HG02588 (cell line): ENCODE measurements at regions not wholly inside any gene's neighbourhood (a gene's known extent, or its start where the extent isn't known, plus 50 kb on each side); places are given as distances from the start of the nearest gene placed in this dataset.
"Not testable (repeated sequence)": the region's sequence is repeated elsewhere in the genome, so short reads cannot be mapped to it uniquely, and the experiment has no call there.

Experiments
- ATAC-seq: cut with Tn5 transposase; IDR thresholded peaks from one replicate; pipeline ENCODE4 v1.9.1; 2021; ENCODE audit warnings: mild to moderate bottlenecking, moderate library complexity; ENCODE audit not compliant: unreplicated experiment

DNA sequence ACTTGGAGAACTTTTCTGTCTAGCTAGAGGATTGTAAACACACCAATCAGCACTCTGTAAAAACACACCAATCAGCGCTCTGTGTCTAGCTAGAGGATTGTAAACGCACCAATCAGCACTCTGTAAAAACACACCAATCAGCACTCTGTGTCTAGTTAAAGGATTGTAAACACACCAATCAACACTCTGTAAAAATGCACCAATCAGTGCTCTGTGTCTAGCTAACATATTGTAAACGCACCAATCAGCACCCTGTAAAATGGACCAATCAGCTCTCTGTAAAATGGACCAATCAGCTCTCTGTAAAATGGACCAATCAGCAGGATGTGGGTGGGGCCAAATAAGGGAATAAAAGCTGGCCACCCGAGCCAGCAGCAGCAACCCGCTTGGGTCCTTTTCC, 91.1 kb upstream of the KRAS start:
- not testable (repeated sequence) for ATAC-seq

DNA sequence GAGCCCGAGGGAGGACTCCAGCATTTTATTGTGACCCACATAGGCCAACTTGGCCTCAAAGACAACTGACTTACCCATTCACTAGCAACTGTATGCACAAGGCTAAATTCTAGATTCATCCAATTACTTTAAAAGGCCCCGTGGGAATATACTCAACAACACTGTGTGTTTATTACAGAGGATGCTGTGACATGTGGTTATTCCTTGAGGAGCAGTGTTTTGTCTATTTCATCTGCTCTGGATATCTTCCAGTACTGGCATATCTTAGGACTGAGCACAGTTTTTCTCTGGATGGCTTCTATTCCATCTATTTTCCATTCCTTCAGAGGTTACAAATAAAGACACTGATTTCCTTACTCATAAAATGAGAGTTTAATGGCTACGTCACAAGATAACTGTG, 87.2 kb upstream of the KRAS start:
- ATAC-seq, result no peak

DNA sequence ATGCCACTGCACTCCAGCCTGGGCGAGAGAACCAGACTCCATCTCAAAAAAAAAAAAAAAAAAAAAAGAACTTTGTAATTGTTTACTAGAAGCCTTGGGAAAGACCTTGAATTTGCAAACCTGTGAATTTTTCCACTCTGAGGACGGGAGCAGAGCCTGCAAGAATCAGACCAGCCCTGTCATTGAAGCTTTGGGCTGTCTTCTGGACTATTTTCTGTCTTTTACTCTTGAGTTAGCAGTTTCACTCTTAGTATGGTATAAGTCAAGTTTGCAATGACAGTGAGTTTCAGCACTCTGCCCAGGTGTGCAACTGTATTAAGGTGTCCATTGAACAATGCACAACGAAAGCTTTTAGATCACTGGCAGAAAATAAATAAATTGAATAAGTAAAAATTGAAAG, 81.4 kb upstream of the KRAS start:
- ATAC-seq, result peak; percentile 84

DNA sequence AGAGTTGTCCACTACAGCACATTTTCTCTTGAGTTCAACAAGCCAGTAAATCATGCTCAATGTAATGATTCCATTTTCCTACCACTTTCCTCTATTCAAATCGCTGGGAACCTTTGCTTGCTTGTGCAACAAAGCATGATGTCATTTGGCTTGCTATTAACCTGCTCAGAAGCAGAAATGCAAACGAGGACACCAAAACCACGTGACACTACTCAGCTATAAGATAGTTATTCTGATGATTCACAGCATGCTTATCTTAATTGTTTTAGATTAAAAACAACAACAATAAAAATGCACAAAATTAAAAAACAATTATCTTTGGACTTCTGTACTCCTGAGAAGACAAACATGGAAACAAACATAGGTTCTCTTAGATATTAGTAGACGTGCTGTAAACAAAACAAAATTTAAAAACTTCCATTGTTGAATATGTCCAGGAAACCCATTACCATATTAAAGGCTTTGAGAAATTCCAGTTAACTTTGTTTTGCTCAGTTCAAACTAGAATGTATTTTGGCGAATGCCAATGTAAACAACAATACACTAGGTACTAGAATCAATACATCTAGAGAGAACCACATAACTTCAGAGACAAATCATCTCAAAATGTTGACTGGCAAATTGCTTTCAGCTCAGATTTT, 77.5 kb upstream of the KRAS start:
- ATAC-seq, result no peak

DNA sequence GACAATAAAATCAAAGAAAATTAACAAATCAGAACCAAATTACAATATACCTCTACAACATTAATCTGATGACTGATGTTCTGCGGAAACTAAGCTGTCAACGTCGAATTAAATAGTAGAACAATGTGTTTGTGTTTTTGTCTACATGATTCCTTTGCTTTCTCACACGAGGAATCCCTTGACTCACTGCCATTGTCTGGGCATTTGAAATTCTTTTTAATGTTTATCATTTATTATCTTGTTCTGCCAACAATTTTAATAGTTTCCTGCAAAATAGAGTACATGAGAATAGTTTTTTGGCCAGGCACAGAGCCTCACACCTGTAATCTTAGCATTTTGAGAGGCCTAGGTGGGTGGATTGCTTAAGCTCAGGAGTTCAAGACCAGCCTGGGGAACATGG, 76.6 kb upstream of the KRAS start:
- ATAC-seq, result no peak

DNA sequence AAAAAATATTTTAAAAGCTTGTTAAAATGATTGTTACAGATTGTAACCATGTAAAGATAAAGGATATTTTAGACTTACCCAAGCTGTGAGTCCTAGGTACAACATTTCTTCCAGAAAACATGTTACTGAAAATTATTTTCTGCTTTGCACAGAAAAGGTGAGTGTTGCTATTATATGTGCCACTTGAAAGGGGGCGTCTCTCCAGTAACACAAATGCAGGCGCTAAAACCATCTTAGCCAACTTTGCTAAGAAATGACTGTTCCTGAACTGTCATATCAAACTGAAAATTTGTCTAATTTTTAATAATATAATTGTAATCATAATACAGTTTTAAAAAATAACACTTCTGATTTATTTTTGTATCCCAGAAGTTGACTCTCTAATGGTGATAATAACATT, 75.6 kb upstream of the KRAS start:
- no peak for ATAC-seq

DNA sequence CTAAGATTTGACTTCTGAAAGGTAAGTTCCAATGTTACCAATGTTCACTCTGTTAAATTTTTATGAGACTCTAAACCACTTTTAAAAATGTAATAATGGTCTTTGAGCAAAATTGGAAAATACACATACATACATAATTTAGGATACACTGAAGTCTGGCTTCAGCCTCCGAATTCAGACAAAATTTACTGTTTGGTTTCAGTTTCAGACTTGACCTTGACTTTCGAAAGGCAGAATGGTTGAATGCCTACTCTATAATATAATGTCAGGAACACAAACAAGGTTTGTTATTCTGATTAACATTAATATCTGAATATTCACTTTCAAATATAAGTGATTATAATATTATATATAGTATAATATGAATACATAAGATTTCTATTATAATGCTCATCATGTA, 74.1 kb upstream of the KRAS start:
- ATAC-seq, result no peak

DNA sequence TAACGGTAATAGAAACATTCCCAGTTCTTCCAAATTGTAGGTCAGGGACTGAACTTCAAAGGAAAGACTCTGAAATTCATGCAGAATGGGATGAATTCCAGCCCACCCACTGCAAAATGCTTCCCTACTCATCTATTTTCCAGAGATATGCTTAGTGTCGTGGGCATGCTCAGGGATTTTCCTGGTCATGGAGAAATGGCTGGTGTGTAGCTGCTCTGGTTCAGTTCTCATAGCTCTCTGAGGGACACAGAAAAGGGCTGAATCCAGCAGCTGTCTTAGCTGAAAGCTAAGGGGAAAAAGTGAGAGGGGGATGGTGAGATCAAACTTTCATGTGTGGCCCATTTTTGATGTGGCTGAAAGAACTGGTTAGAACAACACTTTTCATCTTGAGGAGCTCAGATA, 72.9 kb upstream of the KRAS start:
- no peak for ATAC-seq

DNA sequence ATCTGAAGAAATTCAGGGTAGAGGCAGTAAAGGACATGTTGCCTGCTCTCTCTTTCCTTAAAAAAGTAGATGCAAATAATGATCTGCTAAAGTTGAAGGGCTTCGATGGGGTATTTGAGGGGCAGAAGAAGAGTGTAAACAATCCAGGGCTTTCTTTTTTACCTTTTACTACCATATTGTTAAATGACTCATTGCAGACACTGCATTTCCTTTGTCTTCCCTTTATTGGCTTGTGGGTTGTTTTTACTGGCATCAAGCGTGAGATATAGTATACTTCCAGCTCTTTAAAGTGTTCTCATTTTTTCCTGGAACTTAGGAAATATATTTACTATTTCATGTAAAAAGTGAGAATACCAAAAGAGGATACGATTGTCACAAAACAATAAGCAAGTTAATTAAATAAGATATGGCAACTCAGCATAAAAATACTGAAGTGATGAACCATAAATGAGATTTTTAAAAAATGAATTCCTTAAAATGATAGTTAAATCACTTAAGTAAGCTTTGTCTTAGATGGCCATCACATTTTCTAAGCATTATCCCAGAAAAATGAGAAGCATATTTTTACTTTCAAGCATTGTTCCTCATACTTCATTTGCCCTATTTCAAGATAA, 72.3 kb upstream of the KRAS start:
- no peak for ATAC-seq

DNA sequence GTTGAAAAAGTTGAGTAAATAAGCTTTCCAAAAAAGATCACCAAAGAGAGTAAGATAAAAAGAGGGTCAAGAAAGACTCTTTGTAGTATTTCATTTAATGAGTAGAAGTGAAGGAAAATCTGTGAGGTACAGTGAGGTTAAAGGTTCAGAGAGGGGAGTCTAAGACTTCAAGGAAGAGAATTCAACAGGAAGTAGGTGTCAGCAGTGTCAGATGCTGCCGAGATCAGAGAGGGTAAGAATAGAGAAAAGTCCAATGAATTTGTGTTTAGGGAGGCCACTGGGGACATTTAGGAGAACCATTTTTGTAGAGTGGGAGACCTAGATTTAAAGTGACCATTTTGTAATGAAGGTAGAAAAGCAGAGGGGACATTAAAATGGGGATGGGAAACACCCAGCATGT, 71.6 kb upstream of the KRAS start:
- ATAC-seq, result no peak

DNA sequence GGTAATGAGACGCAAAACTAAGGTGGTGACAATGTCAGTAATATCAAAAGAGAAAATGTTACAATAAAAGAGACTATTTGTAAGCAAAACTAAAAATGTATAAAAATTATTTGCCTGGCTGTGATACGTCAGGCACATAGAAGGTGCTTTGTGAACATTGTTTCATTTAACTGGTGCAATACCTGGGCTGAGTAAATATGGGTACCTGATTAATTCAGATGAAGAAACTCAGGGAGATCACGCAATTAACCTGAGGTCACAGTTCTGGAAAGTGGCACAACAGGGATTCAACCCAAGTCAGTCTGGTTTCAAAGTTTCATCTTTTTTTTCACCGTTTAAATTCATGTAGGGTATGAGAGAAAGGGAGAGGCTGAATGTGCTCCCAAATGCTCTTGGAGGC, 71.0 kb upstream of the KRAS start:
- ATAC-seq, result no peak

DNA sequence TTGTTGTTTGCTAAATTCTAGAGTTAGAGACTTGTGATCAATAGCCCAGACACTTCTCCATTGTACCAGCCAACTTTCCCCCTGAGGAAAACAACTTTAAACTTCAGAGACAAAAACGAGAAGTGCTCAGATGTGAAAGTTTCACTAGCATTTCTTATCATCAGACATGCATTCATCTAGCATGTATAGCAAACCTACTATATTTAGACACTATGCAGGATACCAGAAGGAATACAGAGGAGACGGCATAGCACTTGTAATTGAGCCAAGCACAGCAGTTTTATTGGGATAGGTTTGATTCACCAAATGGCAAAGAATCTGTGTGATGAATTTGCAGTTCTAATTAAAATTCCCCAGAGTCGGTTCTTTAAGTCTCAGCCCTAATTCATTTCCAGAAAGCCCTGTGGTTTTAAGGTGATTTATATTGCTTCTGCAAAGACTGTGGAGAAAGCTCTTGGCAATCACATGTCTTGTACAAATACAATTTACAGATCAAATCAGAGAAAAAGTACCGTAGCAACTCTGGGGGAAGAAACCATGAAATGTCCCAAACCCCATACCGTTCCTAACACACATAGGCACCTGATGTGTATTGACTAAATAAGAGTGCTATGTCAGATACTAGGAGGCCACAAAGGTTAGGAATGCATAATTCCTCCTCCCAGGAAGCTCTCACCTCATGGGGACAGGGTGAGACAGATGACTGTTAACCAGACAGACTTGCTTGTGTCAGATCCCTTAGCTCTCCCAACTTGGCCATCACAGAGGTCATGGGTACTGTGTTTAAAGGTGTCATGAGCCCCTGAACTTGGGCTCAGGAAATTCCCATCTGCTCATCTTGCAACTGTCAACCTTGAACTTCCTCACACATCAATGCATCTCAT, 69.6 kb upstream of the KRAS start:
- peak; percentile 65 for ATAC-seq

DNA sequence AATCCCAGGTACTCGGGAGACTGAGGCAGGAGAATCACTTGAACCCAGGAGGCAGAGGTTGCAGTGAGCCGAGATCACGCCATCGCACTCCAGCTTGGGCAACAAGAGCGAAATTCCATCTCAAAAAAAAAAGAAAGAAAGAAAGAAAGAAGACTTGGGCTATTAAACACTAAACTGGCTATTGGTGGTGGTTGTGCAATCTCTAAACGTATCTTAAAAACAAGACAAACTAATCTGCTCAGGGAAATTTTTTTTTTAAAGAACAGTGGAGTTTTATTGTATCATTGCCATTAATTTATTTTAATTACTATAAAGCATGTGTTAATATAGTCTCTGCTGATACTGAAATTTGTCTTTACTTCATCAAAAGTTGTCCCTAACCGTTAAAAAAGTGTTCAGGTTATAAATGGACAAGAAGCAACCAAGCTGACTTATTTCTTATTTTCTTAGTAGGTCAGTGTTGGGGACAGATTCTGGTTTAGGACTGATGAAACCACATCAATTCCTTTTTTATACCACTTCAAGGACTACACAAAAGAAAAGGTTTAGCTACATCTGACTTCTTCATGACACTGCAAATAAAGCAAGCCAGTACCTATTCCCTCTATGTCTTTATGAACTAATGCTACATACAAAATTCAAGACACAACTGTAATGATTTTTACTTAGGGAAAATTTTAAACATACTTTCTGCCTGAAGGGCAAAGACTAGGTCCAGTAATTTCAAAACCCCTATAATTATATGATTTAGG, 68.7 kb upstream of the KRAS start:
- ATAC-seq, result no peak

DNA sequence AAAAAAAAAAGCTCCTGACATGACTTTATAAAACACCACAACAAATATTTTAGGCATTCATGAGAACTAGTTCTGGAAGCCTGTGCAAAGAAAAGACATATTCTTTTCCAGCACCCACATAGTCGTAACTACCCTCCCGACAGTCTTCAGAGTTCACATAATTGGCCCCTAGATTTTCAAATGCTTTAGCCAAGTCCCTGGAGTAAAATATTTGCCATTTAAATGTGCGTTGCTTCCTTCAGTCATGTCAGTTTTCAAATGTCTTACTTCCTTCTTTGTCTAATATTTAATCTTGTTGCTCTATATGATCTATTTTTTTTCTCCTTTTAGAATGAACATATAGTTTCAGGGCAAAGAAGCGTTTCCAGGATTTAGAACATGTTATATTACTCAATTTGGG, 66.8 kb upstream of the KRAS start:
- no peak for ATAC-seq

DNA sequence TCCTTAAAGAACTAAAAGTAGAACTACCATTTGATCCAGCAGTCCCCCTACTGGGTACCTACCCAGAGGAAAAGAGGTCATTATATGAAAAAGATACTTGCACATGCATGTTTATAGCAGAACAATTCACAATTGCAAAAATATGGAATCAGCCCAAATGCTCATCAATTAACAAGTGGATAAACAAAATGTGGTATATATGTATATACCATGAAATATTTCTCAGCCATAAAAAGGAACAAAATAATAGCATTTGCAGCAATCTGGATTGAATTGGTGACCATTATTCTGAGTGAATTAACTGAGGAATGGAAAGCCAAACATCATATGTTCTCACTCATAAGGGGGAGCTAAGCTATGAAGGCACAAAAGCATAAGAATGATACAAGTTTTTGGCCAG, 64.7 kb upstream of the KRAS start:
- no peak for ATAC-seq

DNA sequence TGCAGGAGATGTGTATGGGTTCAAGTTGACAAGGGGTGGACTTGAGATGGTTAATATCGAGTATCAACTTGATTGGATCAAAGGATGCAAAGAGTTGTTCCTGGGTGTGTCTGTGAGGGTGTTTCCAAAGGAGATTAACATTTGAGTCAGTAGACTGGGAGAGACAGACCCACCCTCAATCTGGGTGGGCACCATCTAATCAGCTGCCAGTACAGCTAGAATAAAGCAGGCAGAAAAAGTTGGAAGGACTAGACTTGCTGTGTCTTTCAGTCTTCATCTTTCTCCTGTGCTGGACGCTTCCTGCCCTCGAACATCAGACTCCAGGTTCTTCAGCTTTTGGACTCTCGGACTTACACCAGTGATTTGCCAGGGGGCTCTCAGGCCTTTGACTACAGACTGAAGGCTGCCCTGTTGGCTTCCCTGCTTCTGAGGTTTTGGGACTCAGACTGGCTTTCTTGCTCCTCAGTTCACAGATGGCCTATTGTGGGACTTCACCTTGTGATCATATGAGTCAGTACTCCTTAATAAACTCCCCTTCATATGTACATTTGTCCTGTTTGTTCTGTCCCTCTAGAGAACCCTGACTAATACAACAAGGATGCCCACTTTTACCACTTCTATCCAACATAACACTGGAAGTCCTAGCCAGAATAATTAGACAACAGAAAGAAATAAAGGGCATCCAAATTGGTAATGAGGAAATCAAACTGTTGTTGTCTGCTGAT, 62.7 kb upstream of the KRAS start:
- ATAC-seq, result not testable (repeated sequence)

DNA sequence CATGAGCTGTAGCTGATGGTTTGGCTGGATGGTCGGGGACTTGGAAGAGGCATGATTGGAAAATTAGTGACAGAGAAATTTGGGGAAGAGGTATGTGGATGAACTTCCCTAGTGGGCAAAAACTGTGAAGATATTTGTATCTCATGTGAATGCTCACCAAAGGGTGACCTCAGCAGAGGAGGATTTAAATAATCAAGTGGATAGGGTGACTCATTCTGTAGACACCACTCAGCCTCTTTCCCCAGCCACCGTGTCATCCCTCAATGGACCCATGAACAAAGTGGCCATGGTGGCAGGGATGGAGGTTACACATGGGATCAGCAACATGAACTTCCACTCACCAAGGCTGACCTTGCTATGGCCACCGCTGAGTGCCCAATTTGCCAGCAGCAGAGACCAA, 60.8 kb upstream of the KRAS start:
- ATAC-seq, result no peak

DNA sequence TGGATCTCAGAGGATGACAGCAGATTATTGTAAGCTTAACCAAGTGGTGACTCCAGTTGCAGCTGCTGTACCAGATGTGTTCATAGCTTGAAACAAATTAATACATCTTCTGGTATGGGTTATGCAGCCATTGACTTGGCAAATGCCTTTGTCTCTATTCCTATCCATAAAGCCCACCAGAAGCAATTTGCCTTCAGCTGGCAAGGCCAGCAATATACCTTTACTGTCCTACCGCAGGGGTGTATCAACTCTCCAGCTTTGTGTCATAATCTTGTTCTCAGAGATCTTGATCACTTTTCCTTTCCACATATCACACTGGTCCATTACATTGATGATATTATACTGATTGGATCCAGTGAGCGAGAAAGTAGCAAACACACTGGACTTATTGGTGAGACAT, 59.3 kb upstream of the KRAS start:
- ATAC-seq, result not testable (repeated sequence)

DNA sequence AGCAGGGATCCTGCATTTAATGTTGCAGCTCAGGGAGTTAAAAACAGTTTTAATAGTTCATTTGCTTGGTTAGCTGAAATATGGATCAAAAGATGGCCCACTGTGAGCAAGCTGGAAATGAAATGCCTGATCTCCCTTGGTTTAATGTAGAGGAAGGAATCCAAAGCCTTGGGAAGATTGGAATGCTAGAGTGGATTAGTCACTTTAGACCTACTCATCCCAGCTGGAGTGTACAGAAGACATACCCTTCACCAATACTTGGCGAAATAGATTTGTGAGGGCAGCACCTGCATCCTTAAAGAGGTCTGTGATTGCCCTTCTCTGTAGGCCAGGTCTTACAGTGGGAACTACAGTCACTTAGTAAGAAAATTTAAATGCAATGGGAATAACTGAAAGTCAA, 58.0 kb upstream of the KRAS start:
- ATAC-seq, result no peak

DNA sequence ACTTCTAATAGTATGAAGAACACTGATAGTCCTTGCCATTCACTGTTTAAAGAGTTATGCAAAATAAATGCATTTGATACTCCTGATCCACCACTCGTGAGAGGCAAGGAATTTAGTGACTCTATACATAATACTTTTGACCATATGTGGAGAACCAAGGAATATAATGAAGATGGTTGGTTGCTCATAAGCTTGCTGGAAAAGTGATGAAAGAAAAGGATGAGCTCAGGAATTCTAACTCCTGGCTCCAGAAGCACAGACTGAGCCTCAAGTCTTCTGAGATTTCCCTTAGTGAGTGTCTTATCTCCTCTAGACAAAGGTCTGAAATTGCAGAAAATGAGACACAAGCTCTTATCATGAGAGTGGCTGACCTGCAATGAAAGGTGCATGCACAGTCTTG, 57.1 kb upstream of the KRAS start:
- no peak for ATAC-seq

DNA sequence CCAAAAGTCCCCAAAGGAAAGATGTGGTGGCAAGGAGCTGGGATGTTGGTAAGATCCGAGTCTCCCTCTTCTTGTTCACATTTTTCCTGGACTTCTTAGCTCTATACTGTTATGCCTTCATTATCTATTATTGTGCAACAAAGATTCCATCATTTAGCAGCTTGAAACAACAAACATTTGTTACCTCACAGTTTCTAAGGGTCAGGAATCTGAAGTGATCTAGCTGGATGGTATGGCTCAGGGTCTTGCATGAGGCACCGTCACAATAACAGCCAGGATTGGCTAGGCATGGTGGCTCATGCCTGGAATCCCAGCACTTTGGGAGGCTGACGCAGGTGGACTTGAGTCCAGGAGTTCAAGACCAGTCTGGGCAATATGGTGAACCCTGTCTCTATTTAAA, 51.1 kb upstream of the KRAS start:
- ATAC-seq, result no peak
